GM23248 (cell line): ENCODE measurements at regions not wholly inside any gene's neighbourhood (a gene's known extent, or its start where the extent isn't known, plus 50 kb on each side); places are given as distances from the start of the nearest gene placed in this dataset.

ENCODE experiments used
- DNase-seq: peaks from one replicate; pipeline ENCODE4 v3.0.0-alpha.2; 2015
- H2AFZ ChIP-seq: fragments of 200-600 bp; sonication (generic); 2 replicates; pipeline ENCODE4 v1.6.1; 2016; ENCODE audit warnings: antibody characterized with exemption
- H3F3A ChIP-seq: fragments of 200-600 bp; sonication (generic); 2 replicates; pipeline ENCODE4 v1.6.1; 2016; ENCODE audit warnings: mild to moderate bottlenecking, antibody characterized with exemption, mixed run types; ENCODE audit not compliant: insufficient read depth
- H3K27ac ChIP-seq: fragments of 200-600 bp; sonication (generic); 2 replicates; pipeline ENCODE4 v1.5.1; 2016; ENCODE audit warnings: mild to moderate bottlenecking
- H3K27me3 ChIP-seq: fragments of 200-600 bp; sonication (generic); replicated peaks from 2 replicates; pipeline ENCODE4 v1.6.1; 2016; ENCODE audit warnings: mild to moderate bottlenecking; ENCODE audit not compliant: insufficient read depth
- H3K36me3 ChIP-seq: fragments of 200-600 bp; sonication (generic); 2 replicates; pipeline ENCODE4 v1.6.1; 2016; ENCODE audit warnings: low read depth, mild to moderate bottlenecking
- H3K4me1 ChIP-seq: fragments of 200-600 bp; sonication (generic); 2 replicates; pipeline ENCODE4 v1.6.1; 2016; ENCODE audit warnings: mild to moderate bottlenecking; ENCODE audit not compliant: insufficient read depth
- H3K4me2 ChIP-seq: fragments of 200-600 bp; sonication (generic); one replicate; pipeline ENCODE4 v1.6.1; 2016; ENCODE audit warnings: mild to moderate bottlenecking; ENCODE audit not compliant: unreplicated experiment
- H3K4me3 ChIP-seq: fragments of 200-600 bp; sonication (generic); 2 replicates; pipeline ENCODE4 v1.5.1; 2016; ENCODE audit warnings: mild to moderate bottlenecking
- H3K79me2 ChIP-seq: fragments of 200-600 bp; sonication (generic); 2 replicates; pipeline ENCODE4 v1.6.1; 2016; ENCODE audit warnings: mild to moderate bottlenecking; ENCODE audit not compliant: insufficient read depth
- H3K9ac ChIP-seq: fragments of 200-600 bp; sonication (generic); 2 replicates; pipeline ENCODE4 v1.6.1; 2016; ENCODE audit warnings: mild to moderate bottlenecking
- H3K9me2 ChIP-seq: fragments of 200-600 bp; sonication (generic); 2 replicates; pipeline ENCODE4 v1.6.1; 2016; ENCODE audit warnings: mixed run types, mild to moderate bottlenecking, moderate library complexity; ENCODE audit not compliant: insufficient read depth
- H3K9me3 ChIP-seq: fragments of 200-600 bp; sonication (generic); one replicate; pipeline ENCODE4 v1.6.1; 2017; ENCODE audit warnings: low read depth
- H4K20me1 ChIP-seq: fragments of 200-600 bp; sonication (generic); 2 replicates; pipeline ENCODE4 v1.6.0; 2016; ENCODE audit not compliant: insufficient read depth
- EZH2 ChIP-seq: fragments of 200-600 bp; sonication (generic); IDR thresholded peaks from 2 replicates; pipeline ENCODE4 v1.6.1; 2018; ENCODE audit warnings: antibody characterized with exemption, mild to moderate bottlenecking; ENCODE audit not compliant: insufficient read depth, poor library complexity, severe bottlenecking
- EZH2phosphoT487 ChIP-seq: fragments of 200-600 bp; sonication (generic); IDR thresholded peaks from 2 replicates; pipeline ENCODE4 v1.6.1; 2018; ENCODE audit warnings: antibody characterized with exemption, moderate library complexity, mild to moderate bottlenecking, low read depth; ENCODE audit not compliant: insufficient read depth
- WGBS, 2 experiments: methylation state at CpG; one replicate each; pipeline ENCODE4 v1.1.6; 2015 to 2017; ENCODE audit warnings: low lambda C conversion rate in 2 of 2, low coverage in 1 of 2; ENCODE audit errors: missing lambda C conversion rate in 2 of 2; 5-methylcytosine and 5-hydroxymethylcytosine counted together
- in situ Hi-C: fragments of 300-500 bp; cut with MboI; formaldehyde crosslinking; loops from 2 replicates; pipeline ENCODE4 v1.15.0; 2020

DNA sequence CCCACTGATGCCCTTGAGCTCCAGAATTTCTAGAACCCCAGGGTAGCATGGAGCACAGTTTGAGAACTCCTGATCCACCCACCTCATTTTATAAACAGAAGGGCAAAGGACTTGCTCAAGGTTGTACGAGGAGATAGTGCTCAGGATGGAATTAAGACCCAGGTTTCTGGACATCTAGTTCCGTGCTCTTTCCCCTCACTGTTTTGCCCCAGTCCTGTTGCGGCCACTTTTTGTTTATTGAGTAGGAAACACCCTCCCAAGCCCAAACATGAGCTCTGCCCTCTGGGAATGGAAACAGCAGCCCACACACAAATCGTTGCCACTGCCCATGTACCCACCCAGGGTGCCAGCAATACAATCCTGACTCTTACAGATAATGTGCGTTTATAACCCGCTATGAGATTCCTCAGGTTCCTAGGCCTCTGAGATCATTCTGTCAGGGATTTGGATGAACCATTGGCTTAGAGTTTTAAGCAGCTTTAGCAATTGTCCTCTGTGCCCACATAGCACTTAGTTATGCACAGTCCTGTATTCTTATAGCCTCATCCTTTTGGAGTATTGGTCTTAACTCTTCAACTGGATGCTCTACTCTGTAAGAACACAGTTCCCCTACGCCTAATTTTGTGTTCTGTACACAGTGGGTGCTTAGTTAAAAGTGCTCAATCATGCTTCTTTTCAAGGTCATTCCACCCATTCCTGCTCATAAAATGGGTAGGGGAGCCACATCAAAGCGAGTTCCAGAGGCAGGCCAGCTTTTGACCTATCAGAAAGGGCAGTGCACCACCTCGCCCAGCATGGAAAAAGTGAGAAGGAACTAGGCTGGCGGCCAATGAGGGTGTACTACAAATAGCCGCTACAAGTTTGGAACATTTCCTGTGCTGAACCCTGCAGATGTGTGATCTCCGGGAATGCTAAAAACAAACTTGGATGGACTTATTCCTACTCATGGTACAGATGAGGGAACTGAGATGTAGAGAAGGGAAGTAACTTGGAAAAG lies 60.3 kb upstream of the IGFBP2 start:
- Histone ChIP-seq H3K4me1 (peaks cover 14% of the 10 kb centered on the region; the same call in 1 of the 2 replicates), H3K4me3 (no peak overlapping the region), H3K9me3 (no peaks in the 10 kb centered on the region), H4K20me1 (no peaks in the 10 kb centered on the region), H3K36me3 (no peaks in the 10 kb centered on the region), H3K4me2 (no peak overlapping the region), H3K9me2 (no peaks in the 10 kb centered on the region), H3K79me2 (no peaks in the 10 kb centered on the region), H3F3A (peaks cover 23% of the 10 kb centered on the region), H2AFZ (no peak overlapping the region), H3K27ac (no peak overlapping the region), H3K9ac (no peak overlapping the region), H3K27me3 (no peaks in the 10 kb centered on the region)
- in situ Hi-C loops = no loop called here
- DNase-seq = peak; percentile 45
- 71 to 73% methylated on average over 12 of the region's 12 CpGs for WGBS, 2 experiments
- TF ChIP-seq EZH2phosphoT487 (no peak), EZH2 (no peak)

DNA sequence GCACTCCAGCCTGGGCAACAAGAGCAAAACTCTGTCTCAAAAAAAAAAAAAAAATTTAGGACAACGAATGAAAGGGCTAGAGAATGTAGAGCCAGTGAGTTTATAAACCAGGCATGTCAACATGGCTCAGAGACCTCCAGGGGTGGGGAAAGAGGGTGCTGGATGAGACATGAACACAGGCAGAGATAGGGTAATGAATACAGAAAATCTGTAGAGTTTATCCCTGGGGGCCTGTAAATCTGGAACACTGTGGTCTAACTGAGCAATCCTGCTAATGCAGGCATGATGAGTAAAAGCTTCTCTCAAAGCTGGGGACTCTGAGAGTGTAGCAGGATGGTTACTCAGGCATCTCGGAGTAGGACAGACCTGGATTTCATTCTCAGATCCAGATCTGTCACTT lies 59.2 kb upstream of the IGFBP2 start:
- H3K4me3 ChIP-seq = no peak overlapping the region
- no peaks in the 10 kb centered on the region for H3K27me3 ChIP-seq
- H3K79me2 ChIP-seq = no peaks in the 10 kb centered on the region
- peaks cover 23% of the 10 kb centered on the region for H3F3A ChIP-seq
- TF ChIP-seq EZH2phosphoT487 (no peak), EZH2 (no peak)
- H3K9me3 ChIP-seq = no peaks in the 10 kb centered on the region
- H3K9ac ChIP-seq = no peak overlapping the region
- H3K4me1 ChIP-seq = peaks cover 20% of the 10 kb centered on the region; the same call in 1 of the 2 replicates
- no peak overlapping the region for H3K4me2 ChIP-seq
- no peak overlapping the region for H2AFZ ChIP-seq
- DNase-seq = peak; percentile 88
- H3K27ac ChIP-seq = no peak overlapping the region
- WGBS, 2 experiments = 0 to 8% methylated on average over 2 of the region's 2 CpGs
- H3K9me2 ChIP-seq = no peaks in the 10 kb centered on the region
- no peaks in the 10 kb centered on the region for H3K36me3 ChIP-seq
- in situ Hi-C loops = no loop called here
- no peaks in the 10 kb centered on the region for H4K20me1 ChIP-seq

DNA sequence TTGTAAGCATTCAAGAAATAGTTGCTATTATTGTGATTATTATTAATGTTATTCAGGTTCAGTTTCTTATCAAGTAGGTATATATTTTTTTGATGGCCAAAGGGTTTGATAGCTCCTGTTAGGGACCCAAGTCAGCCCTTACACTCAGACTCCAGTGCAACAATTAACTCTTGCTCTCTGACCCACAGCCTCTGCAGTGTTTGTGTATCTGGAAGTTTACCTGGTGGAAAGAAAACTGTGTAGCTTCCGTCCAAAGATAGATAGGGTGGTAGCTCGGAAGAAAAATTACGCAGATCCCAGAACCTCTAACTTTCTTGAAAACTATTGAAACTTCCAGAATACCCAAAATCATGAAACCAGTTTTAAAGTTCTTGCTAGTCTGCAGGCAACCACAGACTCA lies 58.6 kb upstream of the IGFBP2 start:
- no peak for DNase-seq
- Histone ChIP-seq H3K9ac (no peak overlapping the region), H2AFZ (no peak overlapping the region), H3K4me3 (no peak overlapping the region), H3K36me3 (no peaks in the 10 kb centered on the region), H3K27ac (no peak overlapping the region), H3K4me1 (peaks cover 20% of the 10 kb centered on the region; the same call in 1 of the 2 replicates), H3K9me2 (no peaks in the 10 kb centered on the region), H4K20me1 (no peaks in the 10 kb centered on the region), H3K4me2 (no peak overlapping the region), H3K9me3 (no peaks in the 10 kb centered on the region), H3K79me2 (no peaks in the 10 kb centered on the region), H3F3A (peaks cover 23% of the 10 kb centered on the region), H3K27me3 (no peaks in the 10 kb centered on the region)
- in situ Hi-C loops = no loop called here
- TF ChIP-seq EZH2phosphoT487 (no peak), EZH2 (no peak)
- WGBS, 2 experiments = 80 to 85% methylated on average over 3 of the region's 3 CpGs

- Histone ChIP-seq H3K4me3 (no peak overlapping the region), H4K20me1 (no peaks in the 10 kb centered on the region), H3F3A (peaks cover 23% of the 10 kb centered on the region), H3K27ac (no peak overlapping the region), H3K27me3 (no peaks in the 10 kb centered on the region), H3K36me3 (no peaks in the 10 kb centered on the region), H3K9ac (no peak overlapping the region), H3K4me2 (no peak overlapping the region), H2AFZ (no peak overlapping the region), H3K4me1 (peaks cover 20% of the 10 kb centered on the region; the same call in 1 of the 2 replicates), H3K79me2 (no peaks in the 10 kb centered on the region), H3K9me3 (no peaks in the 10 kb centered on the region), H3K9me2 (no peaks in the 10 kb centered on the region)
- no peak for TF ChIP-seq EZH2phosphoT487
- no peak for TF ChIP-seq EZH2
- WGBS, 2 experiments = 73 to 96% methylated on average over 1 of the region's 1 CpG
- DNase-seq = no peak
- in situ Hi-C loops = no loop called here
Observed at GRCh38 chr2:216575465-216575864, 57.8 kb upstream of the IGFBP2 start.
